Epithelial cell of proximal tubule (primary cell): ENCODE measurements at regions not wholly inside any gene's neighbourhood (a gene's known extent, or its start where the extent isn't known, plus 50 kb on each side); places are given as distances from the start of the nearest gene placed in this dataset.
"Not testable (repeated sequence)": the region's sequence is repeated elsewhere in the genome, so short reads cannot be mapped to it uniquely, and the experiment has no call there.

Experiments used
- DNase-seq: peaks from one replicate; pipeline ENCODE4 v3.0.0-alpha.2; 2011; ENCODE audit warnings: low read depth
- H3K4me3 ChIP-seq: 2 replicates; pipeline ENCODE4 v1.5.1; 2011; ENCODE audit warnings: low read depth, mild to moderate bottlenecking, low read length
- CTCF ChIP-seq: conservative IDR thresholded peaks from 2 replicates; pipeline ENCODE4 v1.5.1; 2012; ENCODE audit warnings: low read depth, mild to moderate bottlenecking, low read length

GRCh38 chr11:22522225-22522624 lies 103.4 kb downstream of the FANCF start:
- no peak for TF ChIP-seq CTCF
- DNase-seq = no peak
- H3K4me3 ChIP-seq = no peak overlapping the region

- DNase-seq = peak; percentile 79
- TF ChIP-seq CTCF = no peak
- H3K4me3 ChIP-seq = no peak overlapping the region
Observed at GRCh38 chr11:22521226-22521625, 104.4 kb downstream of the FANCF start.

- no peak for DNase-seq
- no peak for TF ChIP-seq CTCF
- H3K4me3 ChIP-seq = no peak overlapping the region
Observed at GRCh38 chr11:22520521-22520920, 105.1 kb downstream of the FANCF start.

GRCh38 chr11:22518344-22518743 lies 107.3 kb downstream of the FANCF start:
- not testable (repeated sequence) for DNase-seq

GRCh38 chr11:22516111-22516510 lies 109.5 kb downstream of the FANCF start:
- TF ChIP-seq CTCF = no peak
- H3K4me3 ChIP-seq = no peak overlapping the region
- DNase-seq = no peak

More at GRCh38 chr11:22518344-22518743, 107.3 kb downstream of the FANCF start:
- H3K4me3 ChIP-seq = not testable (repeated sequence)

GRCh38 chr11:22512457-22512856 lies 113.2 kb downstream of the FANCF start:
- no peak overlapping the region for H3K4me3 ChIP-seq
- TF ChIP-seq CTCF = no peak
- DNase-seq = no peak

GRCh38 chr11:22510741-22511140 lies 114.9 kb downstream of the FANCF start:
- H3K4me3 ChIP-seq = no peak overlapping the region
- DNase-seq = no peak
- no peak for TF ChIP-seq CTCF

- TF ChIP-seq CTCF = no peak
- DNase-seq = no peak
- H3K4me3 ChIP-seq = no peak overlapping the region
Observed at GRCh38 chr11:22510010-22510409, 115.6 kb downstream of the FANCF start.
